HG02759 (cell line): ENCODE measurements at regions not wholly inside any gene's neighbourhood (a gene's known extent, or its start where the extent isn't known, plus 50 kb on each side); places are given as distances from the start of the nearest gene placed in this dataset.

Experiments
- ATAC-seq: cut with Tn5 transposase; IDR thresholded peaks from one replicate; pipeline ENCODE4 v1.9.1; 2021; ENCODE audit warnings: mild to moderate bottlenecking, moderate library complexity; ENCODE audit not compliant: unreplicated experiment

DNA sequence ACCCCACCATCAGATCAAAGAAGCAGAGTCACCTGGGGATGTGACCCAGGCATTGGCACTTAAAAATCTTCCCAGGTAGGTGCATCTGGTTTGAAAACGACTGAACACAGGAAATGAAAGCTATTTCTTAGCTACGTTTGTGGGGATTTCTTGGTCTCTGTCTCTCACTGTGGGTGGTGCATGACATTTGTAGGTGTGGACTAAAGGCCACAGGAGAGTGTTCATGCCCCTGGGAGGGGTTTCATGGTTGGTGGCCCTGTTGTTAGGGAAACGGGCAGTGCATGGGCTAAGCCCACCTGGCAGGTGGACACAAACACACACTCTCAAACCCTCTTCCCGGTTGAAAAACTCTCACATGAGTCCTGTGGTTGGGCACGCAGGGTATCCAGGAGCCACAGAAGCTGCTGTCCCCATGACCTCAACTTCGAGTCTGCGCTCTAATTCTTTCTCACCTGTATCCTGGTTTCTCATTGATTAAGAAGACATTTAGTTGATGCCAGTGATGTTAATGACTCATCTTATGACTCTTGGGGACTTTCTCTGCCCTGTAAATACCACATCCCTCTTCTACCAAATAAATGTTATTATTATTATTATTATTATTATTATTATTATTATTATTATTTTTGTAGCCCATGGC lies 119.4 kb downstream of the MRPS6 start:
- no peak for ATAC-seq

DNA sequence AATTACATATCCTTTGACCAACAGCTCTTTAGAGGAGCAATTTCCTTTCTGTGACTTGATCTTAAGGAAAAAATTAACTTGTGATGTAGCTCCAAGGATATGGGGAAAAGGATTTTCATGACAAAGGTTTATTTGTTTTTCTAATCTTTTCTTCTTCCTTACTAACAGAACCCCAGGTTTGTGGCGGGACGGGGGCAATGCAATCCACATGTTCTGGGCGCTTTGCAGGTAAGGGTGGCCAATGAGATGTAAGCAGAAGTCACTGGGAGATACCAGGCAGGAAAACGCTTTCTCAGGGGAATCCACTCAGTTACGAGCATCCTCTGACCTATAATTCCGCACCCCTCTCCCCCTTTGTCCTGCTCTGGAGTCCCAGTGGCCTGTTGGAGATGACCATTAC lies 122.0 kb downstream of the MRPS6 start:
- no peak for ATAC-seq

DNA sequence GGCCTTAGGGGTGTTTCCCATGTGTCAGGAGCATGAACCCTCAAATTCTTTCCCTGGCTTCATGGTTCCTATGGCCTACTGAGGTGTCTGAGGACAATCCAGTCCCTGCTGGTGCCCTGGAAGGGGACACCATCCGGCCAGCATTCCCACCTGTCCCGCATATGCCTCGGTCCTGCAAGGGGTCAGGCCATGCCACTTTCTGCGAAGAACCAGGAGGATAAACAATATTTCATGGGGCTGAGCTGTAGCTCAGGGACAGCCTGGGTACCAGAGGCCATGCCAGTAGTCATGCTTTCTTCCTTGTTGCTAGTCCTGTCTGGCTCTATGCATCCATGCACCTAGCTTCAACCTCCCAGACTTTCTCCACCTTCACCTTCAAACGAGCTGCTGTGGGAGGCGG lies 123.6 kb downstream of the MRPS6 start:
- ATAC-seq, result no peak

GRCh38 chr21:34197561-34197960 lies 124.2 kb downstream of the MRPS6 start:
- no peak for ATAC-seq

DNA sequence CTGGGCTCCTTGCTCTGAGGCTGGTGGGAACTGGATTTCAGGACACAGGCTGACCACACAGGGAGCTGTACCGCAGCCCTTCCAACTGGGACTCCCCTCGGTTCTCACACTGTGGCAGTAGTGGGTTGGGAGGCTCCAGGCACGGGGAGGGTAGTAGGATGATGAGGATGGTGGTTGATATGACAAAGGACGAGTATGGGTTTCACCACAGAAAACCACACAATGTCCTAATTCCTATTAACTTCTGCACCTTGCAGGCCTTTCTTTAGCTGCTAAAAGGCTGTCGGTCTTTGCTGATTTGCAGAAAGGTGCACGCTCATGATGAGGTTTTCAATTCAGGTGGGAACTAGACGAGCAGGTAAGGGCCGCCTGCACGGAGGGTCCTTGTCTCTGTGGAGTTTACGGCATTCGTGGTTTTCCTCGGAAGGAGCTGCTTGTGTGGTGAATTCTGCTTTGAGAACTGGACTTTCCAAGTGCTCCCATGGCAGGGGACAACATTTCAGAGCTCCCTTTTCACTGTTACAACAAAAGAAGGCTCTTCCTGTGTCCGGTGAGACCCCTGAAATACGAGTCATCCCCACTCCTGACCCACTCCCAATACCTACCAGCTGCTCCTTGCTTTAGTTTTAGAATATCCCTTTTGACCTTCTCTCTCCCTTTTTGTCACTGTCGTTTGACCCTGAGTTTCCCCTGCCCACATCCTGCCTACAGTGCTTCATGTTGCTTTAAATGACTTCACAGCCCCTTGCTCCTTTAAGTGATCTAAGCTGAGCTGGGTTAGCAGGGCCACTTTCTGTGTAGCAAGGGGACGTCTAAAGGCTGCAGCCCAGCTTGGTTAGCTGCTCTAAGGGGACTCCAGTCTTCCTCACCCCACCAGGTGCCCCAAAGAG lies 125.1 kb downstream of the MRPS6 start:
- ATAC-seq, result no peak

GRCh38 chr21:34199121-34199910 lies 125.9 kb downstream of the MRPS6 start:
- no peak for ATAC-seq

- no peak for ATAC-seq
Measured at GRCh38 chr21:34200288-34200905, 127.0 kb downstream of the MRPS6 start.

DNA sequence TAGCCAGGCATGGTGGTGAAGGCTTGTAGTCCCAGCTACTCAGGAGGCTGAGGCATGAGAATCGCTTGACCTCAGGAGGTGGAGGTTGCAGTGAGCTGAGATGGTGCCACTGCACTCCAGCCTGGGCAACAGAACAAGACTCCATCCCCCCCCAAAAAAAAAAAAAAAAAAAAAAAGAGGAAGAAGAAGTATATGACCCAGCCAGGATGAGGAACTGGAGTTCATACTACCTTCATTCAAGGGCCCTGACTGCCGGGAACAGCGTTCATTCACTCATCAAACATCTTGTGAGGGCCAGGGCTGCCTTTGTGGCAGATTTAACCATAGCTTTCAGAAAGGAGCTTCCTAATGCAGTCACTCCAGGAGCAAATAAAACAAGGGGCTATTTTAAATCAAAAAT lies 127.6 kb downstream of the MRPS6 start:
- ATAC-seq, result no peak

- ATAC-seq, result no peak
Measured at GRCh38 chr21:34201481-34201858, 128.1 kb downstream of the MRPS6 start.

GRCh38 chr21:34202553-34203372 lies 129.4 kb downstream of the MRPS6 start:
- ATAC-seq, result no peak

- no peak for ATAC-seq
Measured at GRCh38 chr21:34203851-34204420, 130.6 kb downstream of the MRPS6 start.

GRCh38 chr21:34204481-34205439 lies 131.4 kb downstream of the MRPS6 start:
- no peak for ATAC-seq

DNA sequence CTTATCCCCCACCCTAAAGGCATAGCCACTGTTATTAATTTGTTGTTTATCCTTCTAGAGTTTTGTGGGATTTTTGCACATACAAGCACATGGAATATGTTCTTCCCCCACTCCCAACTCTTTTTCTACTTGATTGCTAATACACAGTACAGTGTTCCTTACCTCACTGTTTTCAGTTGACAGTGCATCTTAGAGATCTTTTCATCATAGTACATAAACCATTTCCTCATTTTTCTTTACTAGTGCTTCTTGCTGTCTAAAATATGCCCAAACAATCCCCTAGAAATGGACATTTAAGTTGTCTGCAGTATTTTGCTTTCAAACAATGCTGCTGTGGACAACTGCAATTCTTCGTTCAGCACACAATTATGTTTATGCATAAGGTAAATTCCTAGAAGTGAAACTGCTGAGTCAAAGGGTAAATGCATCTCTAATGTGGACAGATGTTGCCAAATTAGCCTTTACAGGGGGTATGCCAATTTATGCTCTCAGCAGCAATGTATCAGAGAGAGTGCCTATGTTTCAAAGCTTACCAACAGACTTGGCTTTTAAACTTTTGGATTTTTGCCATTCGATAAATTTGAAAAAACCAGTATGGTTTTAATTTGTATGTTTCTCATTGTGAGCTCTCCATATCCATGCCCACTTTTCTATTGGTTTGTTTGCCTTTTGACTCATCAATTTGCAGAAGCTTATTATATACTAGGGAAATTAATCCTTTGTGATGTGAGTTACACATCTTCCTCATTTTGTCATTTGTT lies 132.6 kb downstream of the MRPS6 start:
- ATAC-seq, result peak; percentile 62

DNA sequence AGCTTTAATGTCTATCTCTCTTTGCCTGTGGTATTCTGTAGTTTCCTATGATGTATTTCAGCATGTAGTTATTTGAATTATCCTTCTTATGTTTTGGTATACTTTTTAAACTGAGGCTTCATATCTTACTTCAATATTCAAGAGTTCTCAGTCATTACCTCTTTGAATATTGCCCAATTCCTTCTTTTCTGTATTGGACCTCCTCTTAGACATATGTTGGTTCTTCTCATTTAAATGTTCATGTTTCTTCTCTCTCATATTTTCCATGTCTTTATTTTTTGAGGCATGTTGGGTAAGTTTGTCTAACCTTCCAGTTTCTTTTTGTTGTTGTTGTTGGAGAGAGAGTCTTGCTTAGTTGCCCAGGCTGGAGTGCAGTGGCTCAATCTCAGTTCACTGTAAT lies 140.6 kb downstream of the MRPS6 start:
- no peak for ATAC-seq

GRCh38 chr21:34215501-34215900 lies 142.1 kb downstream of the MRPS6 start:
- ATAC-seq, result no peak

DNA sequence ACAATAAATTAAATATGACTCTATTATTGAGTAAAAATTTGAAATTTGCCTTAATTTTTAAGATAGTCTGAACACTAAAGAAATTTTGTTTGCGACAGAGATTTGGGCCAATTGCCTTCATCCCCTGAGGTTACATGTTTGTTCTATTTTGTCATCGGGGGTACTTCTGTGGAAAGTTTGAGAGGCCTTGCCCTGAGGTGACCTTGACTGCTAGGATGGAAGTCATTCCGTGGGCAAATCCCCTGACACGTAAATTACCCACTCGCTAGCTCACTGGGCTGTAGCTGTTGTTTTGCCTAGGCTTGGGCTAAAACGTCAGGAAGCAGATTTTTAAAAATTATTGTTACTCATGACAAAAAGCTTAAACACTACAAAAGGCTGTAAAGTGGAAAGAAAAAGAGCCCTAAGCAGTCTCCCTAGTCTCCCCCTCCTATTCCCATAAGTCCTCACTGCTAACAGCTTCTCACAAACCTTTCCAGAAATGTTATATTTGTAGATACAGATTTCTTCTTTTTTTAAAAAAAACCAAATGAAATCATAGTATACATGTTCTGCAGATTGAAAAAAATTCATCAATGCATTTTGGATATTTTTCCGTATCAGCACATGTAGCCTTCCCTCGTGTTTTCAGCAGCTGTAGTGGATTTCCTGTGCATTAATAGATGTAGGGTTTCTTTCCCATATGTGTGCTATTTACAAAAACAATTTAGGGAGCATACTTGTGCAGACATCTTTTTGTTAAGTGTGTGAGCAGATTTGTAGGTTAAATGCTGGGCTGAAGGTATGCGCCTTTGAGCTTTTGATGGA lies 142.7 kb downstream of the MRPS6 start:
- no peak for ATAC-seq

GRCh38 chr21:34216718-34217032 lies 143.3 kb downstream of the MRPS6 start:
- ATAC-seq, result no peak
